Ovary (tissue), 7 donors: ENCODE measurements at regions not wholly inside any gene's neighbourhood (a gene's known extent, or its start where the extent isn't known, plus 50 kb on each side); places are given as distances from the start of the nearest gene placed in this dataset.

Experiments used
- DNase-seq, 5 donors: peaks; one replicate each; pipeline ENCODE4 v3.0.0-alpha.2; 2019 to 2020
- H3K27ac ChIP-seq, 2 donors: fragments of 200-600 bp; one replicate each; pipeline versions ENCODE4 v1.5.1 to v1.8.0; 2019 to 2022
- H3K27me3 ChIP-seq: fragments of 200-600 bp; one replicate; pipeline ENCODE4 v1.8.0; 2022
- H3K36me3 ChIP-seq: fragments of 200-600 bp; sonication (generic); one replicate; pipeline ENCODE4 v1.5.1; 2019
- H3K4me1 ChIP-seq: one replicate; pipeline ENCODE4 v1.8.1; 2013; ENCODE audit warnings: mild to moderate bottlenecking, moderate library complexity; ENCODE audit not compliant: insufficient read depth
- H3K4me3 ChIP-seq: fragments of 200-600 bp; sonication (generic); one replicate; pipeline ENCODE4 v1.5.1; 2017
- H3K9me3 ChIP-seq, 2 donors: fragments of 200-600 bp in 1 of 2; sonication (generic) in 1 of 2; one replicate each; pipeline versions ENCODE4 v1.5.1 to v1.8.1; 2013 to 2019; ENCODE audit warnings: mild to moderate bottlenecking in 1 of 2, moderate library complexity in 1 of 2
- EP300 ChIP-seq: sonication (generic); formaldehyde crosslinking; IDR thresholded peaks from one replicate; pipeline ENCODE4 v1.6.1; 2017; ENCODE audit warnings: antibody characterized with exemption
- POLR2A ChIP-seq: fragments of 450-650 bp; IDR thresholded peaks from one replicate; pipeline ENCODE4 v1.6.1; 2017; ENCODE audit warnings: antibody characterized with exemption, mild to moderate bottlenecking, moderate library complexity
- WGBS, 3 donors: extraction: QIAGEN DNeasy Blood & Tissue Kit in 1 of 3; methylation state at CpG; one replicate each; pipeline versions ENCODE4 v1.1.5 to v1.1.7; 2013 to 2017; 5-methylcytosine and 5-hydroxymethylcytosine counted together
- intact Hi-C, 4 donors: fragments of 100-400 bp; cut with DNase I; formaldehyde crosslinking; loops; one replicate each; pipeline versions ENCODE4 v1.11.0 to v1.15.1; 2022 to 2023
- TF ChIP-seq, protein P1 (sequence below), 3 donors: fragments of 450-650 bp in 2 of 3; fragments of 200-600 bp in 1 of 3; IDR thresholded peaks; one replicate each; pipeline versions ENCODE4 v1.5.1 to v1.8.0; 2016 to 2022; ENCODE audit warnings: antibody characterized with exemption in 3 of 3, mild to moderate bottlenecking in 1 of 3
- donor health status: DM: no; HTN: no; CAD: no; lungs with moderate emphysema.
- donor health status: DM: no; HTN: no; CAD: no.
- donor health status: Bipolar disorder and iron deficiency.
- donor health status: DM: no; HTN: no; CAD: no.
- donor health status: DM: yes; HTN: yes; CAD: no.

- DNase-seq = peak; percentile 39 to 61 (median 56)
- TF ChIP-seq, protein P1, sequence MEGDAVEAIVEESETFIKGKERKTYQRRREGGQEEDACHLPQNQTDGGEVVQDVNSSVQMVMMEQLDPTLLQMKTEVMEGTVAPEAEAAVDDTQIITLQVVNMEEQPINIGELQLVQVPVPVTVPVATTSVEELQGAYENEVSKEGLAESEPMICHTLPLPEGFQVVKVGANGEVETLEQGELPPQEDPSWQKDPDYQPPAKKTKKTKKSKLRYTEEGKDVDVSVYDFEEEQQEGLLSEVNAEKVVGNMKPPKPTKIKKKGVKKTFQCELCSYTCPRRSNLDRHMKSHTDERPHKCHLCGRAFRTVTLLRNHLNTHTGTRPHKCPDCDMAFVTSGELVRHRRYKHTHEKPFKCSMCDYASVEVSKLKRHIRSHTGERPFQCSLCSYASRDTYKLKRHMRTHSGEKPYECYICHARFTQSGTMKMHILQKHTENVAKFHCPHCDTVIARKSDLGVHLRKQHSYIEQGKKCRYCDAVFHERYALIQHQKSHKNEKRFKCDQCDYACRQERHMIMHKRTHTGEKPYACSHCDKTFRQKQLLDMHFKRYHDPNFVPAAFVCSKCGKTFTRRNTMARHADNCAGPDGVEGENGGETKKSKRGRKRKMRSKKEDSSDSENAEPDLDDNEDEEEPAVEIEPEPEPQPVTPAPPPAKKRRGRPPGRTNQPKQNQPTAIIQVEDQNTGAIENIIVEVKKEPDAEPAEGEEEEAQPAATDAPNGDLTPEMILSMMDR (IDR thresholded peaks at IDR 0.05) = no peak
- TF ChIP-seq EP300 = no peak
- no peak for TF ChIP-seq POLR2A
- H3K4me3 ChIP-seq = peak overlapping the region; percentile 49
- 7 to 17% (median 7%) methylated on average over 11 of the region's 11 CpGs for WGBS, 3 donors
- H3K36me3 ChIP-seq = no peaks in the 10 kb centered on the region
- intact Hi-C loops = loop anchor here in 3 of 4 donors (2.0 to 5.0 kb wide), 3 partner anchors 394 to 579 kb away; a partner anchor contains a TSS
- H3K9me3 ChIP-seq = no peaks in the 10 kb centered on the region
- peaks cover 8% of the 10 kb centered on the region for H3K4me1 ChIP-seq
- peak overlapping the region; percentile 97 to 98 for H3K27ac ChIP-seq
- H3K27me3 ChIP-seq = no peaks in the 10 kb centered on the region
These were observed 582.1 kb downstream of the ZEB2 start for GRCh38 chr2:143937723-143938350.

GRCh38 chr2:143936848-143937722 is 582.8 kb downstream of the ZEB2 start:
- WGBS, 3 donors = 0 to 1% (median 1%) methylated on average over 95 to 108 of the region's 108 CpGs
- H3K27me3 ChIP-seq = no peaks in the 10 kb centered on the region
- TF ChIP-seq POLR2A = peak; percentile 47
- TF ChIP-seq, protein P1 (IDR thresholded peaks at IDR 0.05) = no peak
- TF ChIP-seq EP300 = no peak
- intact Hi-C loops = loop anchor here in 3 of 4 donors (2.0 to 5.0 kb wide), 3 partner anchors 395 to 580 kb away; a partner anchor contains a TSS
- peak overlapping the region; percentile 97 to 98 for H3K27ac ChIP-seq
- peaks cover 8% of the 10 kb centered on the region for H3K4me1 ChIP-seq
- H3K36me3 ChIP-seq = no peaks in the 10 kb centered on the region
- no peaks in the 10 kb centered on the region for H3K9me3 ChIP-seq
- DNase-seq = peak; percentile 62 to 83 (median 75)
- H3K4me3 ChIP-seq = peak overlapping the region; percentile 49

- intact Hi-C loops = loop anchor here in 3 of 4 donors (2.0 to 5.0 kb wide), 3 partner anchors 396 to 581 kb away; a partner anchor contains a TSS
- no peaks in the 10 kb centered on the region for H3K27me3 ChIP-seq
- H3K36me3 ChIP-seq = no peaks in the 10 kb centered on the region
- peak overlapping the region; percentile 49 for H3K4me3 ChIP-seq
- no peaks in the 10 kb centered on the region for H3K9me3 ChIP-seq
- peak overlapping the region; percentile 97 to 98 for H3K27ac ChIP-seq
- peaks cover 8% of the 10 kb centered on the region for H3K4me1 ChIP-seq
- WGBS, 3 donors = 2 to 16% (median 3%) methylated on average over 14 of the region's 14 CpGs
- no peak for DNase-seq
- TF ChIP-seq POLR2A = no peak
- TF ChIP-seq EP300 = no peak
- TF ChIP-seq, protein P1 (IDR thresholded peaks at IDR 0.05) = no peak
These were observed 583.4 kb downstream of the ZEB2 start for GRCh38 chr2:143936538-143936847.

DNA sequence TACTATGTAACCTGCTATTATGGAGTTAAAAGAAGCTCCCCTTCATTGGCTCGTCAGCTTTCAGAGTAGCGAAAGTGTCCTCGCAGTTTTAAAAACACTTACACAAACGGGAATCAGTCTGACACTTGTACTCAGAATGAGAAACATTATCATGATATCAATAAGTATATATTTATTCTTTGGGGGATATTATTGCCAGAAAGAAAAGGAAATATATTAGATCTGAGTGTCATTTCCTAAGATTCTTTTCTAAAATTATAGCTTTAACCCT is 584.5 kb downstream of the ZEB2 start:
- H3K27ac ChIP-seq = peak overlapping the region; percentile 56 to 97
- H3K27me3 ChIP-seq = no peaks in the 10 kb centered on the region
- H3K4me1 ChIP-seq = peaks cover 7% of the 10 kb centered on the region
- H3K4me3 ChIP-seq = no peak overlapping the region
- no peak for DNase-seq
- H3K9me3 ChIP-seq = no peaks in the 10 kb centered on the region
- TF ChIP-seq EP300 = no peak
- TF ChIP-seq, protein P1 (IDR thresholded peaks at IDR 0.05) = no peak
- no peak for TF ChIP-seq POLR2A
- H3K36me3 ChIP-seq = no peaks in the 10 kb centered on the region
- 4 to 29% (median 13%) methylated on average over 4 of the region's 4 CpGs for WGBS, 3 donors
- intact Hi-C loops = loop anchor here in 2 of 4 donors (5.0 kb wide), 2 partner anchors 397 to 582 kb away; a partner anchor contains a TSS
